SK-N-DZ (cell line): ENCODE measurements at regions not wholly inside any gene's neighbourhood (a gene's known extent, or its start where the extent isn't known, plus 50 kb on each side); places are given as distances from the start of the nearest gene placed in this dataset.

Experiments used
- DNase-seq: peaks from one replicate; pipeline ENCODE4 v3.0.0-alpha.2; 2015; ENCODE audit warnings: low spot score

DNA sequence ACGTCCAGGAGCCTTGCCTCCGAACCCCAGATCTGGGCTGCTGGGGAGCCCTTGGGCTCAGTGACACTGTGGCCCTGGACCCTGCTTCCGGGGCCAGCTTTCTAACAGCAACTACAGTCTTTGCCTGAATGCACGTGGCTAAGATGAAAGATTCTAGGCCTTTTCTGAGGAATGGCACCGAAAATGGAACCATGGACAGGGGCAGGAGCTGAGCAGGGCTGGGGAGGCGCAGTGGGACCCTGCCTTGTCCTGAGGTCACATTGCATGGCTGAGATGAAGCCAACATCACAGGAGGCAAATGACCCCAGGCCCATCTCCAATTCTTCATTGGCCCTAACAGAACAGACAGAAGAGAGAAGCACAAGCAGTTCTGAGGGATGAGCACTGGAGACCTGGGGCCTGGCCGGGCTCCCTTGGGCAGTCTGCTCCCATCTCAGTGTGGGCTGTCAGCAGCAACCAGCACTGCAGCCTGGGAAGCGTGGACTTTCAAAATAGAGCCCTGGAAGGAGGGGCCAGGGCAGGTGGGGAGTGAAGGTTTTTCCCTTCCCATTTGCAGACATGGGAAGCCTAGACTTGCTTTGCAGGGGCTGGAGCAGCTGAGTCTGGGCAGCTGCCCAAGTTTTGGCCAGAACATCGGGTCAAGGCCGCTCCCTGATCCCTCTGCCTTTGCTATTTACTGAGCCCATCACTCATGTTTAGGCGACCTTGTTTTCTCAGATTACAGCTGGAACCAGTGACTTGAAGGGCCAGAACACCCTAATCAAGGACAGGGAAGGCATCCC lies 114.4 kb upstream of the TCERG1L start:
- no peak for DNase-seq

DNA sequence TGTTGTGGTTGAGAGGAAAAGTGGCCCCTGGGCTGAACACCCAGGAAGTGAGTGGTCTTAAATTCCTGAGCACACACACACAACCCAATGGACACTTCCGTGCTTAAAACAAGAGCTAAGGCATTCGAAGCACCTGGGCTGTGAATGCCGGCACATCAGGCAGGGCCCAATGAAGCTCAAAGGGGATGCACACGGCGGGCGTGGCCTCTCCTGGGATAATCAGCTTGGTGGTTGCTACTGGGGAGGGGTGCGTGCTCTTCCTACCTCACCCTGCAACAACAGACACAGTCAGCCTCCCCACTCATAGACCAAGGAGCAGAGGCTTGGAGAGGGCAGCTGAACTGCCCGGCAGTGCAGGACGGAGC lies 115.0 kb upstream of the TCERG1L start:
- DNase-seq: no peak

DNA sequence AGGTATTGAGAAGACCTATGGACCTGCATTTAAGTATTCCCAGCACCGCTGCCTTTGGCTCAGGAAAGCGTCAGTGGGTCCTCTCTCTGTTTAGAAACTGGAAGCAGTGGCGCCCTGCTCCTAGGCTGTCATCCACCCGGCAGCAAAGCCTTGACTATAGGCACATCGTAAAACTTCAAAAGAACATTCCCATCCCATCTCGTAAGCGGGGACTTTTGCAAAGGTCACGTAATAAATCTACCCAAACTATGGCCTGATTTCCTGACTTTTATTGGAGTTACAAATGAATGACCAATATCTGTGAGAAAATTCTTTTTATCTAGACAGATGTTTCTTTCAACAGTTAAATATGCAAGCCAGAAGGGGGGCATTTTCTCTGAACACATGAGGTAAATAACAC lies 115.8 kb upstream of the TCERG1L start:
- no peak for DNase-seq

DNA sequence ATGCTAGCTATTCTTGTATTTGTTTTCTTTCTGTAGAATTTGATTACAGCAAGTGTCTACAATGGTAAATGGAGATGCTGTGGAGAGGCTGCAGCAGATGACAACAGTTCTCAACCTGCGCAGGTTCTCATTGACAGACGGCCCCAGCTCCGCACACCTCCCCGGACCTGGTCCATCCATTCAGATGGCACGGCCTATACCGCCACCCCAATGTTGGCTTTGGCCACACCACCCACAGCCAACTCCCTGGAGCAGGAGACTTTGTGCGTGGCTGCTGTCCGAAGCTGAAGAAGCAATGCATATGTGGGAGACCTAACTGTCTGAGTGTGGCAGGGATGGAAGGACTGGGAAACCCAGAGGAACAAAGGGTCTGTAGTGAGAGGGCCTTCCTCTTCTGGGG lies 116.4 kb upstream of the TCERG1L start:
- no peak for DNase-seq

- DNase-seq: no peak
Measured at GRCh38 chr10:131429141-131429540, 117.6 kb upstream of the TCERG1L start.

GRCh38 chr10:131429942-131430341 lies 118.4 kb upstream of the TCERG1L start:
- no peak for DNase-seq

DNA sequence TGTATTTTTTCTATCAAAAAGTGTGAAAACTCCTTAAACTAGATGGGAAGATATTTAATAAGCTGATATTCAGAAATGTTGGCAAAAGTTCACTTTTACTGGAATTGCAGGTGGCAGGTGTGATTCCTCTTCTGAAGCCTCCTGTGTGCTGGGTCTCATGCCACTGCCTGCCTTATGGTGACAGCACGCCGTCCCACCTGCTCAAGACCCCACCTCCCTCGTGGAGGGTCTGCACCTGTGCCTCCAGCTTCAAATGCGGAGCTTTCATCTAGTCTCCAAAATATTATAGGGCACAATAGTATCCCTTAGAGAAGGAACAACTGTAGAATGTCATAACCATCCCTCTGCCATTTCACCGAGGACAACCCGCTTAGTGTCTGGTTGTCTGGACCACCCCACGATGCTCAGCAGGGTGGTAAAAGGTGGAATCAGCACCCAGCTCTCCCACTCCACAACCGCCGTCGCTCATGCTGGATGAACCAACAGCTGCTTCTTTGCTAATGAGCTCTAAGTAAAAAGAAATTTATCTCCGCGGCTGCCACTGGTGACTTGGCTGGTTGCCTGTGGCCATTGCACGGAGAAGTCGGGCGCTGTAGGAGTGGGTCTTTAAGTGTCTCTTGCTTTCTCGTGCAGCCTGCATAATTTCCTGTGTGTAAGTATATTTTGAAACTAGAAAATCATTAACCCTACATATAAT lies 119.3 kb upstream of the TCERG1L start:
- no peak for DNase-seq

GRCh38 chr10:131431533-131431932 lies 120.0 kb upstream of the TCERG1L start:
- DNase-seq: no peak

DNA sequence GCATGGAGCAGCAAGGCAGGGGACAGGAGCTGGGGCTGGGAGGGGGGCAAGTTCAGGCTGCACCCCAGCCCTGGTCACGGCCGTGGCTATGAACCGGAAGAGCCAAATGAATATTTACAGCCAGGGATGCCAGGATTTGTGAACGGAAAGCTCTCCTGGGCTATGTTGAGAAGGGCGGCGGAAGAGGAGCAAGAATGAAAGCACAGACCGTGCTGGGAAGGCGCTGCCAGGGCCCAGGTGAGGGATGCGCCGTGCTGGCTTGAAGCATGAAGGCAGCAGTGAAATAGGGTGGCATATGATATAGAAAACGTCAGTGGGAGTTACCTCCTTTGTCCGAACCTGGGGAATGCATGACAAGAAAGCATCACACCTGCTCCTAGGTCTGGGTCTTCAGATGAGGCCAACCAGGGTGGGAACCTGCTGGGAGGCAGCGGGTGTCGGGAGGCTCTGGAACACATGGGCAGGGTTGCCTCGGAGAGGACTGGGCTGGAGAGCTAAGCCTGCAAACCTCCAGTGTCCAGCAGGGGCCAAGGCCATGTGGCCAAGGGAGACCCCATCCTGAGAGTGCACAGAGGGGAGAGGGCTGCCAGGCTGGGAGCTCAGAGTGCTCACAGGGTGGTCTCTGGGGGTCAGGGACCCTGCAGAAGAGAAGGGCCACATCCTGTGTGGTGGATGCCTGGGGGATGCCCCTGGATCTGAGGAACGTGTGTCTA lies 120.6 kb upstream of the TCERG1L start:
- DNase-seq: no peak

DNA sequence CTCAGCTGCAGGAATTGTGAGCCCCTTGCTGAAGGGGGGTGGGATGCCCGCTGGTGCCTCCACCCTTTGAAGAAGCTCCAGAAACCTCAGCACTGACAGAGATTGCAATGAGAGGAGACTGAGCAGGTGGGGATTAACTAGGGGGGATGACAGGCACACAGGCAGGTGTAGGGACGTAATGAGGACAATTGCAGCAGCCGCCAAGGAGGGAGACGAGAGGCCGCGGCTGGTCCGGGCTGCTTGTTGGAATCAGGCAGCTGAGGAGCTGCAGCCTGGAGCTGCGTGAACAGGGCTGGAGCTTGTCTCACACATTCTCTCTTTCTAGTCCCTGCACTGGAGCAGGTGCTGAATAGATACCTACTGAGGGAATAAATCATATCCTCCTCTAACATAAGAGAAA lies 122.0 kb upstream of the TCERG1L start:
- no peak for DNase-seq

DNA sequence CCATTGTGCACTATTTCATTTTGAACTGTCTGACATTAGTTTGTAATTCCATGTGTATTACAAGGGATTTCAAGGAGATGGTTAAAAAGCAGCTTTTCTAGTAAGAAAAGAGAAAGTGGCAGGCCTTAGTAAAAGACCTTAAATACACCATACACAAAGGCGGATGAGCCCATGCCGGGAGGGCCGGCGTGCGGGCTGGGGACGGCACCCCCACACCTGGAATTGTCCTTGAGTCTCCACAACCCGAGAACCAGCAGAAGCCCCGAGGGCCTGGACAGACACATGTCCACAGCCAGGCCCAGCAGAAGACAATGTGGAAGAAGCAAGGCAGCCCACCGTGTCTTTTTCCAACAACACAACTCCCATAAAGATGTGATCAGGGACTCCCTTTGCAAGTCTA lies 123.7 kb upstream of the TCERG1L start:
- no peak for DNase-seq

- DNase-seq: no peak
Measured at GRCh38 chr10:131435760-131436457, 124.4 kb upstream of the TCERG1L start.

DNA sequence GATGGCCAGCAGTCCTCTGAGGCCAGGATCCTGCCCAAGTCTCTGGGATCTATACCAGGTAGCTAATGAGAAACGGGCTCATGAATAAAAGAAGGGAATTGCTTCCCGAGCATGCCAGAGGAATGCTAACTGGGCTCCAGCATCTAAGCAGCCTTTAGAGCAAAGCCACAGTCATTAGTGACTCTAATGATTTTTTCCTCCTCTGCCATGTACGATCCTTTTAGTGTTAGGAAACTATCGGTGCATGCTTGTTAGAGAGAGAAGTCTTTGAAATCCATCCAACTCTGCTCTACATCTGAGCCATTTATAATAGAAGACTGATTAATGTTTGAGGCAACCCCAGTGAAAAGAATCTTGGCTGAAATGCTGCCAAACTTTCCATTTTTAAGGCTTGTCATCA lies 124.9 kb upstream of the TCERG1L start:
- no peak for DNase-seq

DNA sequence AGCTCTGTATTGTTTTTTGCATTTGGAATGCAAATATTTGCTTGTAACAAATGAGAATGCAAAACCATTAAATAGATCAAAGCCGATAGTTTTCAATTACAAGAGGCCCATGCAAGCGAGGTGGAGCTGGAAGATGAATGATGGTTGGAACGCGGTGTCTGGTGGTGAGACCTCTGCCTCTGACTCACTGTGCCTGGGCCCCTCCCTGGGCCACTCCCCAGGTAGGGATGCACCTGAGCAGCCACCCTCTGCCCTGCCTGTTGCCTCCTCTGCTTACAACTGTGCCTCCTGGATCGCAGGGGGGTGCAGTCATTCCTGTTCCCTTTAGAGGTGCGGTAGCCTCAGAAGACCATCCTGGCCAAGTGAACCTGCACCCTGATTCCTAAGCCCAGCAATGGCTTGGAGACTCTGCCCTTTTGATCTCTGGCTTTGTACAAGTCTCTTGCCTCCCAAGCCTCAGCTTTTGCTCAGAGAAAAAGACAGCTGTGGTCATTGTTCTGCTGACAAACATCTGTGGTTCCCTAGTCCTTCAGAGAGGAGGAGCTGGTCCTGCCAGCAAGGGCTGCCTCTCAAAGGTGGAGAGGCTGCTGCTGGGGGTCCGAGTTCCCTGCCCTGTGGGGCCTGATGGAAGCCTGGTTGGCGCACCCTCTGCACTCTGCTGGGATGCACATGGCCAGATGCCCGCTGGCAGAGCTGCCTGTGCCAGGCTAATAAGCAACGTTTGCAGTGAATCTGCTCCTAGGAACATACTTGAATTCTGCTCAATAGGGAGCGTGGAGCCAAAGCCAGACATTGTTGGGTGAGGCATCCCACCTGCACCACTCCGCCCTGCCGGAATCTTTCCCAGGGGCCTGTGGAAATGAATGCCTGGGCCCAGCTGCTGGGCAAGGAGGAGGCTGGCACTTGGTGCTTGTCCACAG lies 126.3 kb upstream of the TCERG1L start:
- DNase-seq: no peak

DNA sequence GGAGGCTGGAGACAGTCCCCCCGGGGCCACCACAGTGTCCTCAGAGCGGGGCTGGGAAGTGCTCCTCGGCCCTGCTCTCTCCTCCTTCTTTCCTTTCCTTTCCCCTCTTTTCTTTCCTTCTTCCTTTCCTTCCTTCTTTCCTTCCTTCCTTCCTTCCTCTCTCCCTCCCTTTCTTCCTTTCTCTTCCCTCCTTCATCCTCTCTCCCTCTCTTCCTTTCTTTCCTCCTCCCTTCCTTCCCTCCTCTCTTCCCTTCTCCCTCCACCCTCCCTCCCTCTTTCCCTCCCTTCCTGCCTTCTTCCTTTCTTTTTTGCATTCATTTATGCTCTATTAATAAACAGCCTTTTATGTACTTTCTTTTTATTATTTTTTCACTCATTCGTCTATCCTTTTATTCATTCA lies 127.1 kb upstream of the TCERG1L start:
- DNase-seq: no peak

GRCh38 chr10:131439705-131440104 lies 128.2 kb upstream of the TCERG1L start:
- DNase-seq: no peak

DNA sequence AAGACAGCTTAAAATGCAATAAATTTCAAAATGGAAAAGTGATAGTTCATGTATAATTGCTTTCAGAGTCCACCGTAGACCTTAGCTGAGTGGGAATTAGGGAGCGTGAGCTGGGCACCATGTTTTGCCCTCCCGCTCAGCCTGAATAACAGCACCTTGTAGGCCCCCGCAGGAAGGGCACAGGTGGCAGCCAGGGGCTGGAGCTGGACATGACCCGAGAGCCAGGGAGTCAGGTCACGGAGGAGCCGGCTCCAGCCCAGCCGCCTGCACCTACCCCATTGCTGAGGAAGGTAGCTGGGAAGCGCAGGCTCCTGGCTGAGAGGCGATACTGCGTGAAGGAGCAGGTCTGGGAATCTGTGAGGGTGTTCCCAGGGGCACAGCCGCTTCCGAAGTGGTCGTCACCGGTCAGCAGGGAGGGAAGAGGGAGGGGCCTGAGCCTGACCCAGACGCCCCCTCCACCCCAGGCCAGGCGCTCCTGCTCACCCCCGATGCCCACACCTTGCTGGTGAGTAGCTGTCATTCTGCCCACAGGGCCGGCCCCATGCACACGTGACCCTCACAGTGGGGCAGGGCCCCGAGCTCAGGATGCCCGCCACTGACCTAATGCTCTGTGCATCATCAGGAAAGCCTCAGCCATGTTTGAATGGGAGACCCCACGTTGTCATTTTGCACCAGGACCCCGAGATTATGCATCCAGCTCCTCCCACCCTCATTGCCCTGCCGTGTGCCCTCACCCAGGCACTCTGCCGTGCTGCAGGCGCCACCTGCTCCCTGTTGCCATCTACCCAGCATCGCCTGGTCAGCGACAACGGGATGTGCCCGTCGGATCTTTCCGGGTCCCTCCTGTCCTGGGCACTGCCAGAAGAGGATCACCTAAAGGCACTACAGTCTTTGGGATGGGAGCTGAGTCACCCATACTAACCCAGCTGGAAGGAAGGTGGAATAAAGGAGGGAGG lies 129.2 kb upstream of the TCERG1L start:
- DNase-seq: no peak

DNA sequence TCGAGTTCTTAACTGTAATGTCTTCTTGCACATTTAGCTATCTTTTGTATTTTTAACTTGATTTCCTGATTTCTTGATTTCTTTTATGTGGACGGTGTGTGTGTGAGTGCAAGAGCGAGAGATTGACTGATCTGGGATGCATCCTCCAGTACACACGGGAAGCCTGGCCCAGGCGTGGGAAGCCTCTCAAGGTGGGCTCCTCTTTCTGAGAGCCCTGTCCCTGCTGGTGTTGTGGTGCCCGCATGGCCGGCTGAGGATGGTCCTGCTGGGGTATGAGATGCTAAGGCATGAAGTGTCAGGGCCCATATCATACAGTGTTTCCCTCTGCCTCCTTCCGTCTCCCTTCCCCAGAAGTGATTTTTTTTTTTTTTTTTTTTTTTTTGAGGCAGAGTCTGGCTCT lies 130.8 kb upstream of the TCERG1L start:
- no peak for DNase-seq

GRCh38 chr10:131444286-131444685 lies 132.8 kb upstream of the TCERG1L start:
- no peak for DNase-seq
